ENCODE measurements at regions not wholly inside any gene's neighbourhood (a gene's known extent, or its start where the extent isn't known, plus 50 kb on each side); places are given as distances from the start of the nearest gene placed in this dataset.

GRCh38 chr3:193805448-193805847 lies 212.4 kb downstream of the OPA1 start (continued):
- TF ChIP-seq RAD21 (IDR thresholded peaks at IDR 0.05 in 1 of 2, conservative IDR thresholded peaks at IDR 0.05 in 1 of 2; ENCODE audit: low read depth in 2 of 2, low read length in 2 of 2) = no peak

Measured in H1 (cell line).